Mesothelial cell of epicardium (in vitro differentiated cells): ENCODE measurements at regions not wholly inside any gene's neighbourhood (a gene's known extent, or its start where the extent isn't known, plus 50 kb on each side); places are given as distances from the start of the nearest gene placed in this dataset.

Experiments
- DNase-seq, 2 experiments: peaks; one replicate each; pipeline ENCODE4 v3.0.0; 2021; ENCODE audit warnings: low spot score in 2 of 2; ENCODE audit not compliant: unreplicated experiment in 2 of 2
- H3K27ac Mint-ChIP-seq: 2 replicates; pipeline ENCODE4 v1.8.0; 2021; ENCODE audit warnings: mixed read lengths
- H3K27me3 Mint-ChIP-seq: 2 replicates; pipeline ENCODE4 v1.8.0; 2021; ENCODE audit warnings: low read depth, mixed read lengths
- H3K36me3 Mint-ChIP-seq: 2 replicates; pipeline ENCODE4 v1.8.0; 2021; ENCODE audit warnings: mixed read lengths
- H3K4me1 Mint-ChIP-seq: 2 replicates; pipeline ENCODE4 v1.8.0; 2021; ENCODE audit warnings: mixed read lengths
- H3K4me3 Mint-ChIP-seq: 2 replicates; pipeline ENCODE4 v1.8.0; 2021; ENCODE audit warnings: mild to moderate bottlenecking, moderate library complexity, mixed read lengths
- H3K9me3 Mint-ChIP-seq: 2 replicates; pipeline ENCODE4 v1.8.0; 2021; ENCODE audit warnings: mixed read lengths
- CTCF ChIP-seq: fragments of 200-600 bp; sonication (generic); IDR thresholded peaks from one replicate; pipeline ENCODE4 v1.5.0; 2021; ENCODE audit warnings: antibody characterized with exemption; ENCODE audit not compliant: unreplicated experiment

- Mint-ChIP-seq H3K27ac (no peak overlapping the region), H3K9me3 (peaks cover 15% of the 10 kb centered on the region), H3K4me3 (no peak overlapping the region), H3K27me3 (no peaks in the 10 kb centered on the region), H3K36me3 (peaks cover 3% of the 10 kb centered on the region), H3K4me1 (no peaks in the 10 kb centered on the region)
- TF ChIP-seq CTCF, result no peak
- DNase-seq, result no peak
Observed at GRCh38 chr4:108488865-108489264, 131.5 kb upstream of the RPL34 start.

GRCh38 chr4:108486046-108486445 is 134.3 kb upstream of the RPL34 start:
- no peaks in the 10 kb centered on the region for H3K27me3 Mint-ChIP-seq
- H3K4me1 Mint-ChIP-seq, result peaks cover 5% of the 10 kb centered on the region
- H3K9me3 Mint-ChIP-seq, result no peaks in the 10 kb centered on the region
- no peak overlapping the region for H3K4me3 Mint-ChIP-seq
- no peak for TF ChIP-seq CTCF
- H3K36me3 Mint-ChIP-seq, result no peaks in the 10 kb centered on the region
- no peak overlapping the region for H3K27ac Mint-ChIP-seq
- no peak for DNase-seq

- DNase-seq, result no peak
- no peaks in the 10 kb centered on the region for H3K9me3 Mint-ChIP-seq
- TF ChIP-seq CTCF, result no peak
- H3K27me3 Mint-ChIP-seq, result no peaks in the 10 kb centered on the region
- peaks cover 5% of the 10 kb centered on the region for H3K4me1 Mint-ChIP-seq
- H3K36me3 Mint-ChIP-seq, result no peaks in the 10 kb centered on the region
- no peak overlapping the region for H3K27ac Mint-ChIP-seq
- no peak overlapping the region for H3K4me3 Mint-ChIP-seq
Observed at GRCh38 chr4:108484187-108484586, 136.2 kb upstream of the RPL34 start.

- Mint-ChIP-seq H3K4me1 (peaks cover 5% of the 10 kb centered on the region), H3K9me3 (no peaks in the 10 kb centered on the region), H3K36me3 (no peaks in the 10 kb centered on the region), H3K4me3 (no peak overlapping the region), H3K27me3 (no peaks in the 10 kb centered on the region), H3K27ac (no peak overlapping the region)
- DNase-seq, result no peak
- TF ChIP-seq CTCF, result no peak
Observed at GRCh38 chr4:108483650-108484049, 136.7 kb upstream of the RPL34 start.

GRCh38 chr4:108483079-108483478 is 137.3 kb upstream of the RPL34 start:
- Mint-ChIP-seq H3K4me3 (no peak overlapping the region), H3K9me3 (no peaks in the 10 kb centered on the region), H3K27ac (no peak overlapping the region), H3K27me3 (no peaks in the 10 kb centered on the region), H3K36me3 (no peaks in the 10 kb centered on the region), H3K4me1 (peaks cover 5% of the 10 kb centered on the region)
- no peak for TF ChIP-seq CTCF
- DNase-seq, result no peak

GRCh38 chr4:108480881-108481280 is 139.5 kb upstream of the RPL34 start:
- DNase-seq, result no peak
- Mint-ChIP-seq H3K4me1 (peaks cover 5% of the 10 kb centered on the region), H3K27me3 (no peaks in the 10 kb centered on the region), H3K9me3 (no peaks in the 10 kb centered on the region), H3K4me3 (no peak overlapping the region), H3K27ac (no peak overlapping the region), H3K36me3 (no peaks in the 10 kb centered on the region)
- TF ChIP-seq CTCF, result no peak
